Mammary epithelial cell (primary cell): ENCODE measurements at regions not wholly inside any gene's neighbourhood (a gene's known extent, or its start where the extent isn't known, plus 50 kb on each side); places are given as distances from the start of the nearest gene placed in this dataset.

Experiments
- EZH2 ChIP-seq: IDR thresholded peaks from 2 replicates; pipeline ENCODE4 v1.6.1; 2012; ENCODE audit warnings: low read length, inconsistent platforms, borderline replicate concordance
- TF ChIP-seq, protein P1 (sequence below), 2 donors: IDR thresholded peaks in 1 of 2; conservative IDR thresholded peaks in 1 of 2; 2 replicates each; pipeline ENCODE4 v1.5.1; 2011 to 2012; ENCODE audit warnings: inconsistent platforms in 2 of 2, low read length in 2 of 2, mild to moderate bottlenecking in 2 of 2, control low read depth in 1 of 2, low read depth in 1 of 2; ENCODE audit not compliant: insufficient read depth in 1 of 2; ENCODE audit errors: extremely low read depth in 1 of 2

DNA sequence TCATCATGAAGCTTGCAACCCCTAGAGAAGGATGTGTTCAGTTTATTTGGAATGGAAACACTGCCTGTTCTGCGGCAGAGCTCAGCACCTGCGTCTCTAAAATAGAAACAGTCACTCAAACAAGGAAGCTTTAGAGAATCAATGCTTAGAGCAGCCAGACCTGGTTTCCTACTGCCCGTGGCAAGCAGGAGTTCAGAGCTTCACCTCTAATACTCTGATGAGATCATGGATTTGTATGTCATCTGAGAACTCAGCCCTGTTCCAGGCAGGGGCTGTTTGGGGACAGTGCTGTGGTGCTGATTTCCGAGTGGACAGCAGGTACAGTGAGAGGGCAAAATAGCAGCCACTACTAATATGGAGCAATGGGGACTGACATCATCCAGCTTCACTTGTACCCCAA is 236.0 kb upstream of the IRX1 start:
- TF ChIP-seq, protein P1, sequence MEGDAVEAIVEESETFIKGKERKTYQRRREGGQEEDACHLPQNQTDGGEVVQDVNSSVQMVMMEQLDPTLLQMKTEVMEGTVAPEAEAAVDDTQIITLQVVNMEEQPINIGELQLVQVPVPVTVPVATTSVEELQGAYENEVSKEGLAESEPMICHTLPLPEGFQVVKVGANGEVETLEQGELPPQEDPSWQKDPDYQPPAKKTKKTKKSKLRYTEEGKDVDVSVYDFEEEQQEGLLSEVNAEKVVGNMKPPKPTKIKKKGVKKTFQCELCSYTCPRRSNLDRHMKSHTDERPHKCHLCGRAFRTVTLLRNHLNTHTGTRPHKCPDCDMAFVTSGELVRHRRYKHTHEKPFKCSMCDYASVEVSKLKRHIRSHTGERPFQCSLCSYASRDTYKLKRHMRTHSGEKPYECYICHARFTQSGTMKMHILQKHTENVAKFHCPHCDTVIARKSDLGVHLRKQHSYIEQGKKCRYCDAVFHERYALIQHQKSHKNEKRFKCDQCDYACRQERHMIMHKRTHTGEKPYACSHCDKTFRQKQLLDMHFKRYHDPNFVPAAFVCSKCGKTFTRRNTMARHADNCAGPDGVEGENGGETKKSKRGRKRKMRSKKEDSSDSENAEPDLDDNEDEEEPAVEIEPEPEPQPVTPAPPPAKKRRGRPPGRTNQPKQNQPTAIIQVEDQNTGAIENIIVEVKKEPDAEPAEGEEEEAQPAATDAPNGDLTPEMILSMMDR (conservative IDR thresholded peaks at IDR 0.05 in 1 of 2, IDR thresholded peaks at IDR 0.05 in 1 of 2; ENCODE audit: extremely low read depth in 1 of 2, insufficient read depth in 1 of 2, low read depth in 1 of 2, low read length in 2 of 2) = no peak
- no peak for TF ChIP-seq EZH2
